Activated naive CD4-positive, alpha-beta T cell treated with anti-CD3 and anti-CD28 coated beads for 36 hours (primary cell): ENCODE measurements at regions not wholly inside any gene's neighbourhood (a gene's known extent, or its start where the extent isn't known, plus 50 kb on each side); places are given as distances from the start of the nearest gene placed in this dataset.

ENCODE experiments used
- CTCF ChIA-PET: fragments of 350-600 bp; sonication (Branson Sonifier 250); formaldehyde crosslinking; loops from one replicate; lab custom pipeline; 2021; ENCODE audit warnings: antibody characterized with exemption; lab: Charles Lee
- DNase-seq: peaks from one replicate; pipeline ENCODE4 v3.0.0-alpha.2; 2020
- H3K27ac Mint-ChIP-seq: one replicate; pipeline ENCODE4 v1.8.0; 2021; ENCODE audit warnings: mild to moderate bottlenecking, mixed read lengths
- H3K27me3 Mint-ChIP-seq: one replicate; pipeline ENCODE4 v1.8.0; 2021; ENCODE audit warnings: low read depth, mixed read lengths
- H3K36me3 Mint-ChIP-seq: one replicate; pipeline ENCODE4 v1.8.0; 2021; ENCODE audit warnings: low read depth, mixed read lengths
- H3K4me1 Mint-ChIP-seq: one replicate; pipeline ENCODE4 v1.8.0; 2021; ENCODE audit warnings: low read depth, mixed read lengths
- H3K4me3 Mint-ChIP-seq: one replicate; pipeline ENCODE4 v1.8.0; 2021; ENCODE audit warnings: mild to moderate bottlenecking, moderate library complexity, mixed read lengths
- H3K9me3 Mint-ChIP-seq: one replicate; pipeline ENCODE4 v1.8.0; 2021; ENCODE audit warnings: mixed read lengths
- intact Hi-C: fragments of 100-400 bp; cut with micrococcal nuclease; formaldehyde crosslinking; loops from one replicate; pipeline ENCODE4 v1.15.1; 2023

GRCh38 chr10:108252771-108253170, 1088.3 kb upstream of the SORCS1 start:
- Mint-ChIP-seq H3K4me1 (no peaks in the 10 kb centered on the region), H3K9me3 (peaks cover 9% of the 10 kb centered on the region), H3K27ac (no peak overlapping the region), H3K27me3 (no peaks in the 10 kb centered on the region), H3K4me3 (no peak overlapping the region), H3K36me3 (no peaks in the 10 kb centered on the region)
- intact Hi-C loops = no loop called here
- no peak for DNase-seq
- CTCF ChIA-PET = no interaction called here

- CTCF ChIA-PET = interaction anchor here (1.1 kb wide), 1 partner anchor 262 kb away, joined by 3 read pairs; no protein-coding TSS in a partner anchor
- no peaks in the 10 kb centered on the region for H3K36me3 Mint-ChIP-seq
Observed at GRCh38 chr10:108250936-108251620, 1086.6 kb upstream of the SORCS1 start.

GRCh38 chr10:108249940-108250339, 1085.4 kb upstream of the SORCS1 start:
- no peaks in the 10 kb centered on the region for H3K4me1 Mint-ChIP-seq
- intact Hi-C loops = no loop called here
- H3K4me3 Mint-ChIP-seq = no peak overlapping the region
- DNase-seq = no peak
- H3K27me3 Mint-ChIP-seq = no peaks in the 10 kb centered on the region
- CTCF ChIA-PET = no interaction called here
- peaks cover 18% of the 10 kb centered on the region for H3K9me3 Mint-ChIP-seq
- H3K27ac Mint-ChIP-seq = no peak overlapping the region
- H3K36me3 Mint-ChIP-seq = no peaks in the 10 kb centered on the region

More at GRCh38 chr10:108250936-108251620, 1086.6 kb upstream of the SORCS1 start:
- Mint-ChIP-seq H3K4me1 (no peaks in the 10 kb centered on the region), H3K27ac (no peak overlapping the region), H3K27me3 (no peaks in the 10 kb centered on the region), H3K4me3 (no peak overlapping the region), H3K9me3 (peaks cover 17% of the 10 kb centered on the region)
- intact Hi-C loops = no loop called here
- no peak for DNase-seq

- no peak for DNase-seq
- Mint-ChIP-seq H3K4me1 (no peaks in the 10 kb centered on the region), H3K4me3 (no peak overlapping the region), H3K36me3 (no peaks in the 10 kb centered on the region), H3K27me3 (no peaks in the 10 kb centered on the region), H3K27ac (no peak overlapping the region), H3K9me3 (peaks cover 25% of the 10 kb centered on the region)
- intact Hi-C loops = no loop called here
- CTCF ChIA-PET = no interaction called here
Observed at GRCh38 chr10:108244443-108245228, 1080.1 kb upstream of the SORCS1 start.

GRCh38 chr10:108241166-108241565, 1076.7 kb upstream of the SORCS1 start:
- Mint-ChIP-seq H3K4me1 (no peaks in the 10 kb centered on the region), H3K36me3 (no peaks in the 10 kb centered on the region), H3K27ac (no peak overlapping the region), H3K27me3 (no peaks in the 10 kb centered on the region), H3K9me3 (peaks cover 18% of the 10 kb centered on the region), H3K4me3 (no peak overlapping the region)
- DNase-seq = no peak
- CTCF ChIA-PET = no interaction called here
- intact Hi-C loops = no loop called here

- CTCF ChIA-PET = no interaction called here
- peaks cover 10% of the 10 kb centered on the region for H3K9me3 Mint-ChIP-seq
- DNase-seq = no peak
- no peak overlapping the region for H3K27ac Mint-ChIP-seq
- intact Hi-C loops = no loop called here
- H3K4me3 Mint-ChIP-seq = no peak overlapping the region
- H3K27me3 Mint-ChIP-seq = no peaks in the 10 kb centered on the region
- H3K4me1 Mint-ChIP-seq = no peaks in the 10 kb centered on the region
- H3K36me3 Mint-ChIP-seq = no peaks in the 10 kb centered on the region
Observed at GRCh38 chr10:108238261-108238660, 1073.8 kb upstream of the SORCS1 start.

- Mint-ChIP-seq H3K4me1 (no peaks in the 10 kb centered on the region), H3K36me3 (no peaks in the 10 kb centered on the region), H3K9me3 (peaks cover 9% of the 10 kb centered on the region), H3K4me3 (no peak overlapping the region), H3K27ac (no peak overlapping the region), H3K27me3 (no peaks in the 10 kb centered on the region)
- intact Hi-C loops = no loop called here
- DNase-seq = no peak
- CTCF ChIA-PET = interaction anchor here (1.4 kb wide), 1 partner anchor 9 kb away, joined by 3 read pairs; no protein-coding TSS in a partner anchor
Observed at GRCh38 chr10:108230478-108231170, 1066.1 kb upstream of the SORCS1 start.

GRCh38 chr10:108208732-108209131, 1044.2 kb upstream of the SORCS1 start:
- no peak for DNase-seq
- H3K36me3 Mint-ChIP-seq = no peaks in the 10 kb centered on the region
- intact Hi-C loops = loop anchor here (10.0 kb wide), 1 partner anchor 336 kb away; no protein-coding TSS in a partner anchor
- no peaks in the 10 kb centered on the region for H3K27me3 Mint-ChIP-seq
- no peak overlapping the region for H3K4me3 Mint-ChIP-seq
- no peaks in the 10 kb centered on the region for H3K4me1 Mint-ChIP-seq
- no peak overlapping the region for H3K27ac Mint-ChIP-seq
- CTCF ChIA-PET = interaction anchor here (0.7 kb wide), 1 partner anchor 118 kb away, joined by 6 read pairs; no protein-coding TSS in a partner anchor
- H3K9me3 Mint-ChIP-seq = peaks cover 15% of the 10 kb centered on the region

GRCh38 chr10:108208038-108208437, 1043.5 kb upstream of the SORCS1 start:
- Mint-ChIP-seq H3K4me3 (no peak overlapping the region), H3K27me3 (no peaks in the 10 kb centered on the region), H3K4me1 (no peaks in the 10 kb centered on the region), H3K27ac (no peak overlapping the region), H3K9me3 (peaks cover 12% of the 10 kb centered on the region), H3K36me3 (no peaks in the 10 kb centered on the region)
- CTCF ChIA-PET = no interaction called here
- no peak for DNase-seq
- intact Hi-C loops = loop anchor here (10.0 kb wide), 1 partner anchor 337 kb away; no protein-coding TSS in a partner anchor

GRCh38 chr10:108204528-108205305, 1040.2 kb upstream of the SORCS1 start:
- intact Hi-C loops = loop anchor here (10.0 kb wide), 1 partner anchor 340 kb away; no protein-coding TSS in a partner anchor
- CTCF ChIA-PET = interaction anchor here (0.6 to 0.7 kb wide), 5 partner anchors 68 to 1641 kb away, joined by 3 to 8 read pairs (median 4); no protein-coding TSS in a partner anchor
- Mint-ChIP-seq H3K27ac (no peak overlapping the region), H3K9me3 (peaks cover 7% of the 10 kb centered on the region), H3K4me1 (no peaks in the 10 kb centered on the region), H3K36me3 (no peaks in the 10 kb centered on the region), H3K27me3 (no peaks in the 10 kb centered on the region), H3K4me3 (no peak overlapping the region)
- no peak for DNase-seq

- Mint-ChIP-seq H3K27me3 (no peaks in the 10 kb centered on the region), H3K27ac (no peak overlapping the region), H3K36me3 (no peaks in the 10 kb centered on the region), H3K9me3 (peaks cover 3% of the 10 kb centered on the region), H3K4me3 (no peak overlapping the region), H3K4me1 (no peaks in the 10 kb centered on the region)
- DNase-seq = no peak
- CTCF ChIA-PET = interaction anchor here (0.6 to 0.7 kb wide), 3 partner anchors 341 to 1641 kb away, joined by 3 to 8 read pairs (median 4); no protein-coding TSS in a partner anchor
- intact Hi-C loops = loop anchor here (10.0 kb wide), 1 partner anchor 341 kb away; no protein-coding TSS in a partner anchor
Observed at GRCh38 chr10:108203905-108204527, 1039.5 kb upstream of the SORCS1 start.
